ENCODE measurements at regions not wholly inside any gene's neighbourhood (a gene's known extent, or its start where the extent isn't known, plus 50 kb on each side); places are given as distances from the start of the nearest gene placed in this dataset.

GRCh38 chr2:123101434-123101833 lies 923.7 kb upstream of the CNTNAP5 start:
- Mint-ChIP-seq H3K36me3 (no peaks in the 10 kb centered on the region), H3K27me3 (no peaks in the 10 kb centered on the region), H3K4me1 (no peaks in the 10 kb centered on the region), H3K27ac (no peak overlapping the region), H3K9me3 (peaks cover 3% of the 10 kb centered on the region), H3K4me3 (no peak overlapping the region)
- no peak for ATAC-seq

GRCh38 chr2:123103902-123104301 lies 921.2 kb upstream of the CNTNAP5 start:
- no peak for ATAC-seq
- Mint-ChIP-seq H3K4me1 (no peaks in the 10 kb centered on the region), H3K9me3 (no peaks in the 10 kb centered on the region), H3K4me3 (no peak overlapping the region), H3K27me3 (no peaks in the 10 kb centered on the region), H3K27ac (no peak overlapping the region), H3K36me3 (no peaks in the 10 kb centered on the region)

GRCh38 chr2:123116595-123116994 lies 908.5 kb upstream of the CNTNAP5 start:
- ATAC-seq: no peak
- H3K9me3 Mint-ChIP-seq: no peaks in the 10 kb centered on the region
- H3K36me3 Mint-ChIP-seq: no peaks in the 10 kb centered on the region
- H3K27ac Mint-ChIP-seq: no peak overlapping the region
- H3K27me3 Mint-ChIP-seq: no peaks in the 10 kb centered on the region
- no peaks in the 10 kb centered on the region for H3K4me1 Mint-ChIP-seq
- no peak overlapping the region for H3K4me3 Mint-ChIP-seq

- Mint-ChIP-seq H3K36me3 (no peaks in the 10 kb centered on the region), H3K4me1 (no peaks in the 10 kb centered on the region), H3K27ac (no peak overlapping the region), H3K9me3 (peaks cover 4% of the 10 kb centered on the region), H3K4me3 (no peak overlapping the region), H3K27me3 (no peaks in the 10 kb centered on the region)
- ATAC-seq: no peak
Observed at GRCh38 chr2:123127236-123127635, 897.9 kb upstream of the CNTNAP5 start.

- no peaks in the 10 kb centered on the region for H3K36me3 Mint-ChIP-seq
- no peak for ATAC-seq
- H3K27ac Mint-ChIP-seq: no peak overlapping the region
- no peak overlapping the region for H3K4me3 Mint-ChIP-seq
- no peaks in the 10 kb centered on the region for H3K4me1 Mint-ChIP-seq
- no peaks in the 10 kb centered on the region for H3K27me3 Mint-ChIP-seq
- peaks cover 6% of the 10 kb centered on the region for H3K9me3 Mint-ChIP-seq
Observed at GRCh38 chr2:123128951-123129350, 896.1 kb upstream of the CNTNAP5 start.

GRCh38 chr2:123136419-123136818 lies 888.7 kb upstream of the CNTNAP5 start:
- Mint-ChIP-seq H3K36me3 (no peaks in the 10 kb centered on the region), H3K9me3 (peaks cover 10% of the 10 kb centered on the region), H3K27me3 (no peaks in the 10 kb centered on the region), H3K4me3 (no peak overlapping the region), H3K4me1 (no peaks in the 10 kb centered on the region), H3K27ac (no peak overlapping the region)
- no peak for ATAC-seq

- H3K27ac Mint-ChIP-seq: no peak overlapping the region
- no peaks in the 10 kb centered on the region for H3K36me3 Mint-ChIP-seq
- H3K27me3 Mint-ChIP-seq: no peaks in the 10 kb centered on the region
- no peaks in the 10 kb centered on the region for H3K4me1 Mint-ChIP-seq
- ATAC-seq: no peak
- H3K4me3 Mint-ChIP-seq: no peak overlapping the region
- peaks cover 7% of the 10 kb centered on the region for H3K9me3 Mint-ChIP-seq
Observed at GRCh38 chr2:123144082-123144481, 881.0 kb upstream of the CNTNAP5 start.

- no peak for ATAC-seq
- Mint-ChIP-seq H3K27ac (no peak overlapping the region), H3K9me3 (peaks cover 3% of the 10 kb centered on the region), H3K36me3 (no peaks in the 10 kb centered on the region), H3K4me3 (no peak overlapping the region), H3K27me3 (no peaks in the 10 kb centered on the region), H3K4me1 (no peaks in the 10 kb centered on the region)
Observed at GRCh38 chr2:123153041-123153440, 872.0 kb upstream of the CNTNAP5 start.

- no peak overlapping the region for H3K27ac Mint-ChIP-seq
- no peaks in the 10 kb centered on the region for H3K27me3 Mint-ChIP-seq
- H3K9me3 Mint-ChIP-seq: peaks cover 3% of the 10 kb centered on the region
- H3K4me1 Mint-ChIP-seq: no peaks in the 10 kb centered on the region
- no peak overlapping the region for H3K4me3 Mint-ChIP-seq
- H3K36me3 Mint-ChIP-seq: no peaks in the 10 kb centered on the region
- ATAC-seq: no peak
Observed at GRCh38 chr2:123154195-123154594, 870.9 kb upstream of the CNTNAP5 start.

- H3K9me3 Mint-ChIP-seq: peaks cover 2% of the 10 kb centered on the region
- no peak overlapping the region for H3K4me3 Mint-ChIP-seq
- no peak overlapping the region for H3K27ac Mint-ChIP-seq
- no peaks in the 10 kb centered on the region for H3K36me3 Mint-ChIP-seq
- no peak for ATAC-seq
- no peaks in the 10 kb centered on the region for H3K4me1 Mint-ChIP-seq
- H3K27me3 Mint-ChIP-seq: no peaks in the 10 kb centered on the region
Observed at GRCh38 chr2:123157016-123157415, 868.1 kb upstream of the CNTNAP5 start.

- H3K4me3 Mint-ChIP-seq: no peak overlapping the region
- no peak for ATAC-seq
- H3K4me1 Mint-ChIP-seq: no peaks in the 10 kb centered on the region
- H3K36me3 Mint-ChIP-seq: no peaks in the 10 kb centered on the region
- H3K27ac Mint-ChIP-seq: no peak overlapping the region
- H3K9me3 Mint-ChIP-seq: peaks cover 6% of the 10 kb centered on the region
- no peaks in the 10 kb centered on the region for H3K27me3 Mint-ChIP-seq
Observed at GRCh38 chr2:123162400-123163016, 862.6 kb upstream of the CNTNAP5 start.

GRCh38 chr2:123163398-123163797 lies 861.7 kb upstream of the CNTNAP5 start:
- no peaks in the 10 kb centered on the region for H3K27me3 Mint-ChIP-seq
- no peak overlapping the region for H3K27ac Mint-ChIP-seq
- no peaks in the 10 kb centered on the region for H3K4me1 Mint-ChIP-seq
- no peak for ATAC-seq
- peaks cover 6% of the 10 kb centered on the region for H3K9me3 Mint-ChIP-seq
- no peak overlapping the region for H3K4me3 Mint-ChIP-seq
- no peaks in the 10 kb centered on the region for H3K36me3 Mint-ChIP-seq

- H3K36me3 Mint-ChIP-seq: no peaks in the 10 kb centered on the region
- peaks cover 6% of the 10 kb centered on the region for H3K9me3 Mint-ChIP-seq
- no peaks in the 10 kb centered on the region for H3K4me1 Mint-ChIP-seq
- H3K4me3 Mint-ChIP-seq: no peak overlapping the region
- H3K27me3 Mint-ChIP-seq: no peaks in the 10 kb centered on the region
- no peak overlapping the region for H3K27ac Mint-ChIP-seq
- no peak for ATAC-seq
Observed at GRCh38 chr2:123164216-123164615, 860.9 kb upstream of the CNTNAP5 start.

GRCh38 chr2:123165616-123166015 lies 859.5 kb upstream of the CNTNAP5 start:
- Mint-ChIP-seq H3K36me3 (no peaks in the 10 kb centered on the region), H3K27me3 (no peaks in the 10 kb centered on the region), H3K4me1 (no peaks in the 10 kb centered on the region), H3K9me3 (peaks cover 3% of the 10 kb centered on the region), H3K4me3 (no peak overlapping the region), H3K27ac (no peak overlapping the region)
- no peak for ATAC-seq

- no peaks in the 10 kb centered on the region for H3K9me3 Mint-ChIP-seq
- no peak overlapping the region for H3K27ac Mint-ChIP-seq
- no peak overlapping the region for H3K4me3 Mint-ChIP-seq
- H3K4me1 Mint-ChIP-seq: no peaks in the 10 kb centered on the region
- no peaks in the 10 kb centered on the region for H3K36me3 Mint-ChIP-seq
- no peaks in the 10 kb centered on the region for H3K27me3 Mint-ChIP-seq
- ATAC-seq: no peak
Observed at GRCh38 chr2:123179526-123179925, 845.6 kb upstream of the CNTNAP5 start.

GRCh38 chr2:123195957-123196356 lies 829.1 kb upstream of the CNTNAP5 start:
- Mint-ChIP-seq H3K27ac (no peak overlapping the region), H3K4me1 (no peaks in the 10 kb centered on the region)
- no peak for ATAC-seq

GRCh38 chr2:123200035-123200434 lies 825.1 kb upstream of the CNTNAP5 start:
- Mint-ChIP-seq H3K4me1 (no peaks in the 10 kb centered on the region), H3K9me3 (peaks cover 19% of the 10 kb centered on the region), H3K4me3 (no peak overlapping the region)

More at GRCh38 chr2:123195957-123196356, 829.1 kb upstream of the CNTNAP5 start:
- no peak overlapping the region for H3K4me3 Mint-ChIP-seq
- no peaks in the 10 kb centered on the region for H3K27me3 Mint-ChIP-seq
- H3K9me3 Mint-ChIP-seq: peaks cover 5% of the 10 kb centered on the region
- H3K36me3 Mint-ChIP-seq: no peaks in the 10 kb centered on the region

More at GRCh38 chr2:123200035-123200434, 825.1 kb upstream of the CNTNAP5 start:
- no peak for ATAC-seq
- Mint-ChIP-seq H3K36me3 (no peaks in the 10 kb centered on the region), H3K27me3 (no peaks in the 10 kb centered on the region), H3K27ac (no peak overlapping the region)

All from stimulated activated memory B cell treated with anti-CD40 and anti-IgM and Interleukin-4, amounts not matched to agents 10 μg/mL and 1 μg/mL and 100 μg/mL, for 72 hours (primary cell).